H9 (cell line): ENCODE measurements at regions not wholly inside any gene's neighbourhood (a gene's known extent, or its start where the extent isn't known, plus 50 kb on each side); places are given as distances from the start of the nearest gene placed in this dataset.

Experiments used
- DNase-seq: peaks from one replicate; pipeline ENCODE4 v3.0.0-alpha.2; 2017
- H2AFZ ChIP-seq: one replicate; pipeline ENCODE4 v1.6.1; 2013; ENCODE audit warnings: mild to moderate bottlenecking, low read length, control low read depth, moderate library complexity
- H2AK5ac ChIP-seq: 2 replicates; pipeline ENCODE4 v1.6.1; 2013; ENCODE audit warnings: low read length, control low read depth, mixed read lengths; ENCODE audit not compliant: insufficient read length
- H2BK120ac ChIP-seq: one replicate; pipeline ENCODE4 v1.6.1; 2013; ENCODE audit warnings: low read depth, mild to moderate bottlenecking, low read length, control low read depth, inconsistent platforms; ENCODE audit not compliant: poor library complexity, severe bottlenecking
- H2BK12ac ChIP-seq: 2 replicates; pipeline ENCODE4 v1.6.1; 2013; ENCODE audit warnings: low read length, control low read depth, mixed read lengths, low read depth; ENCODE audit not compliant: insufficient read length
- H2BK15ac ChIP-seq: 2 replicates; pipeline ENCODE4 v1.6.1; 2013; ENCODE audit warnings: low read depth, low read length, control low read depth
- H2BK20ac ChIP-seq: one replicate; pipeline ENCODE4 v1.6.1; 2013; ENCODE audit warnings: low read depth, mild to moderate bottlenecking, low read length, control low read depth, inconsistent platforms; ENCODE audit not compliant: poor library complexity, severe bottlenecking
- H2BK5ac ChIP-seq: 2 replicates; pipeline ENCODE4 v1.6.1; 2013; ENCODE audit warnings: low read length, control low read depth, mixed read lengths; ENCODE audit not compliant: insufficient read length
- H3K14ac ChIP-seq: 2 replicates; pipeline ENCODE4 v1.6.1; 2013; ENCODE audit warnings: low read length, control low read depth; ENCODE audit not compliant: insufficient read depth
- H3K18ac ChIP-seq: 2 replicates; pipeline ENCODE4 v1.6.1; 2013; ENCODE audit warnings: low read depth, mild to moderate bottlenecking, mixed read lengths, low read length, control low read depth; ENCODE audit not compliant: insufficient read length
- H3K23ac ChIP-seq: 2 replicates; pipeline ENCODE4 v1.6.1; 2013; ENCODE audit warnings: low read length, control low read depth, mixed read lengths, low read depth; ENCODE audit not compliant: insufficient read length
- H3K23me2 ChIP-seq: 2 replicates; pipeline ENCODE4 v1.6.1; 2013; ENCODE audit warnings: low read depth, mild to moderate bottlenecking, mixed read lengths, low read length, control low read depth; ENCODE audit not compliant: insufficient read length, poor library complexity, severe bottlenecking
- H3K27ac ChIP-seq: 2 replicates; pipeline ENCODE4 v1.5.1; 2013; ENCODE audit warnings: low read length, control low read depth, mixed read lengths, low read depth; ENCODE audit not compliant: insufficient read length
- H3K27me3 ChIP-seq: 2 replicates; pipeline ENCODE4 v1.6.1; 2013; ENCODE audit warnings: low read length, control low read depth, inconsistent platforms; ENCODE audit not compliant: insufficient read depth
- H3K4ac ChIP-seq: 2 replicates; pipeline ENCODE4 v1.6.1; 2013; ENCODE audit warnings: low read depth, mild to moderate bottlenecking, control low read depth, inconsistent platforms, low read length, moderate library complexity
- H3K4me1 ChIP-seq: 2 replicates; pipeline ENCODE4 v1.6.1; 2013; ENCODE audit warnings: low read length, control low read depth, inconsistent platforms; ENCODE audit not compliant: insufficient read depth
- H3K4me2 ChIP-seq: 2 replicates; pipeline ENCODE4 v1.6.1; 2013; ENCODE audit warnings: low read length, control low read depth, mixed read lengths; ENCODE audit not compliant: insufficient read length, insufficient read depth
- H3K56ac ChIP-seq: 2 replicates; pipeline ENCODE4 v1.6.1; 2013; ENCODE audit warnings: low read depth, mild to moderate bottlenecking, mixed read lengths, low read length, control low read depth; ENCODE audit not compliant: insufficient read length
- H3K79me1 ChIP-seq: 2 replicates; pipeline ENCODE4 v1.6.1; 2013; ENCODE audit warnings: low read depth, mild to moderate bottlenecking, moderate library complexity, low read length, control low read depth, inconsistent platforms; ENCODE audit not compliant: insufficient read depth, poor library complexity, severe bottlenecking
- H3K79me2 ChIP-seq: 2 replicates; pipeline ENCODE4 v1.6.1; 2013; ENCODE audit warnings: low read length, control low read depth, inconsistent platforms; ENCODE audit not compliant: insufficient read depth
- H3K9ac ChIP-seq: 2 replicates; pipeline ENCODE4 v1.6.1; 2013; ENCODE audit warnings: low read length, control low read depth, mixed read lengths; ENCODE audit not compliant: insufficient read length; ENCODE audit errors: extremely low read depth
- H3K9me3 ChIP-seq: one replicate; pipeline ENCODE4 v1.6.1; 2013; ENCODE audit warnings: low read depth, low read length, inconsistent platforms; ENCODE audit not compliant: control insufficient read depth
- H3T11ph ChIP-seq: one replicate; pipeline ENCODE4 v1.6.1; 2013; ENCODE audit warnings: mild to moderate bottlenecking, low read length, control low read depth, inconsistent platforms
- H4K20me1 ChIP-seq: one replicate; pipeline ENCODE4 v1.6.1; 2013; ENCODE audit not compliant: control insufficient read depth, insufficient read length, insufficient read depth
- H4K5ac ChIP-seq: 2 replicates; pipeline ENCODE4 v1.6.1; 2013; ENCODE audit warnings: low read depth, mild to moderate bottlenecking, mixed read lengths, low read length, control low read depth; ENCODE audit not compliant: insufficient read length
- H4K8ac ChIP-seq: replicated peaks from 2 replicates; pipeline ENCODE4 v1.6.1; 2013; ENCODE audit warnings: low read length, control low read depth, mixed read lengths, low read depth; ENCODE audit not compliant: insufficient read length
- H4K91ac ChIP-seq: 2 replicates; pipeline ENCODE4 v1.6.1; 2013; ENCODE audit warnings: low read depth, mild to moderate bottlenecking, moderate library complexity, mixed read lengths, low read length, control low read depth; ENCODE audit not compliant: insufficient read length
- H3K27ac Mint-ChIP-seq, 3 experiments: 2 replicates in 2 of 3; 3 replicates in 1 of 3; pipeline ENCODE4 v1.8.0; 2020 to 2021; ENCODE audit warnings: mixed read lengths in 3 of 3, mild to moderate bottlenecking in 1 of 3, moderate library complexity in 1 of 3
- H3K27me3 Mint-ChIP-seq: 2 replicates; pipeline ENCODE4 v1.8.0; 2021; ENCODE audit warnings: low read depth, mild to moderate bottlenecking, moderate library complexity, mixed read lengths
- H3K36me3 Mint-ChIP-seq, 3 experiments: 2 replicates in 2 of 3; 3 replicates in 1 of 3; pipeline ENCODE4 v1.8.0; 2020 to 2021; ENCODE audit warnings: low read depth in 3 of 3, mixed read lengths in 3 of 3; ENCODE audit not compliant: insufficient read depth in 1 of 3
- H3K4me1 Mint-ChIP-seq, 2 experiments: 2 replicates each; pipeline ENCODE4 v1.8.0; 2020; ENCODE audit warnings: mixed read lengths in 2 of 2
- H3K4me3 Mint-ChIP-seq, 2 experiments: 2 replicates in 1 of 2; 3 replicates in 1 of 2; pipeline ENCODE4 v1.8.0; 2020 to 2021; ENCODE audit warnings: mild to moderate bottlenecking in 2 of 2, mixed read lengths in 2 of 2, moderate library complexity in 1 of 2
- H3K9me3 Mint-ChIP-seq, 2 experiments: 2 replicates in 1 of 2; 3 replicates in 1 of 2; pipeline ENCODE4 v1.8.0; 2020; ENCODE audit warnings: mild to moderate bottlenecking in 2 of 2, mixed read lengths in 2 of 2, moderate library complexity in 1 of 2
- CTCF ChIP-seq: fragments of 200-600 bp; sonication (generic); conservative IDR thresholded peaks from 3 replicates; pipeline ENCODE4 v1.8.0; 2021; ENCODE audit warnings: antibody characterized with exemption, mild to moderate bottlenecking
- WGBS: extraction: QIAGEN DNeasy Blood & Tissue Kit; methylation state at CpG from one replicate; pipeline ENCODE4 v1.1.7; 2013; ENCODE audit warnings: missing lambda C conversion rate, low lambda C conversion rate, mixed read lengths; ENCODE audit not compliant: insufficient read length; ENCODE audit errors: extremely low coverage; 5-methylcytosine and 5-hydroxymethylcytosine counted together

DNA sequence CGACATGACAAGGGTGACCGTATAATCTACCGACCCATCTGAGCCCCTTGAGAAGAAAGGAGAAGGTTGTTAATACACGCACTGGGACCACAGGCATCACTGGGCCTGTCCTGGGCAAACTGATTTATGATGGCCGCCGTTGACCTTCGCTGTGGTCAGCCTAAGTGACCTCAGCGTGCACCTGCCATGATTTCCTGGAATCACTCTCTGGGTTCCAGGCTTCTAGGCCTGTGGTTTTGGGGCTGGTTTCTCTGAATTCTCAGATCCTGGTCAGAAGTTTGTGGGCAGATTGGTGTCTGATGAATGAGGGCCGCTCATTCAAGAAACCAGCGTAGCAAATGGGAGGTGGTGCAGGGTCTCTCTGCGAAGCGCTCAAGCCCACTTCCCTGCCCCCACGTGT is 64.0 kb downstream of the SIK1 start:
- H3T11ph ChIP-seq = no peak overlapping the region
- no peak overlapping the region for H2BK15ac ChIP-seq
- no peak overlapping the region for H3K14ac ChIP-seq
- H3K23me2 ChIP-seq = no peaks in the 10 kb centered on the region
- H2BK20ac ChIP-seq = no peak overlapping the region
- H4K5ac ChIP-seq = no peak overlapping the region
- no peak for DNase-seq
- no CpG with 5 or more reads among the region's 13 CpGs for WGBS
- H3K4me2 ChIP-seq = no peak overlapping the region
- H4K91ac ChIP-seq = no peak overlapping the region
- H2AK5ac ChIP-seq = no peak overlapping the region
- H3K18ac ChIP-seq = no peak overlapping the region
- Mint-ChIP-seq H3K27ac (no peak overlapping the region), H3K9me3 (no peaks in the 10 kb centered on the region), H3K4me1 (peaks cover 23 to 35% of the 10 kb centered on the region in 2 experiments), H3K4me3 (no peak overlapping the region), H3K27me3 (peaks cover 5% of the 10 kb centered on the region), H3K36me3 (no peaks in the 10 kb centered on the region; a peak in 1 of 7 replicates)
- no peaks in the 10 kb centered on the region for H3K79me1 ChIP-seq
- H3K79me2 ChIP-seq = no peaks in the 10 kb centered on the region
- no peak overlapping the region for H2BK5ac ChIP-seq
- no peak overlapping the region for H3K27ac ChIP-seq
- H3K9ac ChIP-seq = no peak overlapping the region
- H3K4ac ChIP-seq = no peak overlapping the region
- H3K56ac ChIP-seq = no peak overlapping the region
- H2BK12ac ChIP-seq = no peak overlapping the region
- H3K9me3 ChIP-seq = no peaks in the 10 kb centered on the region
- no peak for TF ChIP-seq CTCF
- H3K27me3 ChIP-seq = no peaks in the 10 kb centered on the region
- H2BK120ac ChIP-seq = no peak overlapping the region
- H4K8ac ChIP-seq = no peak overlapping the region
- no peaks in the 10 kb centered on the region; the same call in 1 of the 2 replicates for H3K4me1 ChIP-seq
- H4K20me1 ChIP-seq = no peaks in the 10 kb centered on the region
- H2AFZ ChIP-seq = no peak overlapping the region
- no peak overlapping the region for H3K23ac ChIP-seq
